ENCODE measurements at regions not wholly inside any gene's neighbourhood (a gene's known extent, or its start where the extent isn't known, plus 50 kb on each side); places are given as distances from the start of the nearest gene placed in this dataset.
A peak's percentile ranks its signal among the peaks of the same experiment; 100 is the strongest.

GRCh38 chr3:134087060-134087974, 57.6 kb upstream of the SLCO2A1 start:
- H3K27ac Mint-ChIP-seq (ENCODE audit: unreplicated experiment) = no peak overlapping the region
- peaks cover 10% of the 10 kb centered on the region for H3K36me3 Mint-ChIP-seq (ENCODE audit: unreplicated experiment)
- H3K4me3 Mint-ChIP-seq (ENCODE audit: unreplicated experiment) = no peak overlapping the region
- no peaks in the 10 kb centered on the region for H3K9me3 Mint-ChIP-seq (ENCODE audit: unreplicated experiment)
- peaks cover 3% of the 10 kb centered on the region for H3K27me3 Mint-ChIP-seq (ENCODE audit: unreplicated experiment)
- H3K4me1 Mint-ChIP-seq (ENCODE audit: low read depth, unreplicated experiment) = no peaks in the 10 kb centered on the region
- TF ChIP-seq, protein P1, sequence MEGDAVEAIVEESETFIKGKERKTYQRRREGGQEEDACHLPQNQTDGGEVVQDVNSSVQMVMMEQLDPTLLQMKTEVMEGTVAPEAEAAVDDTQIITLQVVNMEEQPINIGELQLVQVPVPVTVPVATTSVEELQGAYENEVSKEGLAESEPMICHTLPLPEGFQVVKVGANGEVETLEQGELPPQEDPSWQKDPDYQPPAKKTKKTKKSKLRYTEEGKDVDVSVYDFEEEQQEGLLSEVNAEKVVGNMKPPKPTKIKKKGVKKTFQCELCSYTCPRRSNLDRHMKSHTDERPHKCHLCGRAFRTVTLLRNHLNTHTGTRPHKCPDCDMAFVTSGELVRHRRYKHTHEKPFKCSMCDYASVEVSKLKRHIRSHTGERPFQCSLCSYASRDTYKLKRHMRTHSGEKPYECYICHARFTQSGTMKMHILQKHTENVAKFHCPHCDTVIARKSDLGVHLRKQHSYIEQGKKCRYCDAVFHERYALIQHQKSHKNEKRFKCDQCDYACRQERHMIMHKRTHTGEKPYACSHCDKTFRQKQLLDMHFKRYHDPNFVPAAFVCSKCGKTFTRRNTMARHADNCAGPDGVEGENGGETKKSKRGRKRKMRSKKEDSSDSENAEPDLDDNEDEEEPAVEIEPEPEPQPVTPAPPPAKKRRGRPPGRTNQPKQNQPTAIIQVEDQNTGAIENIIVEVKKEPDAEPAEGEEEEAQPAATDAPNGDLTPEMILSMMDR (IDR thresholded peaks at IDR 0.05; ENCODE audit: partially characterized antibody, unreplicated experiment) = no peak
- no peak for DNase-seq

GRCh38 chr3:134086616-134087015, 56.9 kb upstream of the SLCO2A1 start:
- Mint-ChIP-seq H3K4me1 (ENCODE audit: low read depth, unreplicated experiment) (no peaks in the 10 kb centered on the region), H3K4me3 (ENCODE audit: unreplicated experiment) (no peak overlapping the region), H3K36me3 (ENCODE audit: unreplicated experiment) (peaks cover 10% of the 10 kb centered on the region), H3K9me3 (ENCODE audit: unreplicated experiment) (no peaks in the 10 kb centered on the region), H3K27me3 (ENCODE audit: unreplicated experiment) (peaks cover 3% of the 10 kb centered on the region), H3K27ac (ENCODE audit: unreplicated experiment) (no peak overlapping the region)
- no peak for DNase-seq
- TF ChIP-seq, protein P1 (IDR thresholded peaks at IDR 0.05; ENCODE audit: partially characterized antibody, unreplicated experiment) = no peak

- Mint-ChIP-seq H3K36me3 (ENCODE audit: unreplicated experiment) (peaks cover 13% of the 10 kb centered on the region), H3K27ac (ENCODE audit: unreplicated experiment) (no peak overlapping the region), H3K9me3 (ENCODE audit: unreplicated experiment) (peaks cover 2% of the 10 kb centered on the region), H3K4me1 (ENCODE audit: low read depth, unreplicated experiment) (no peaks in the 10 kb centered on the region), H3K27me3 (ENCODE audit: unreplicated experiment) (peaks cover 3% of the 10 kb centered on the region), H3K4me3 (ENCODE audit: unreplicated experiment) (no peak overlapping the region)
- no peak for DNase-seq
- TF ChIP-seq, protein P1 (IDR thresholded peaks at IDR 0.05; ENCODE audit: partially characterized antibody, unreplicated experiment) = no peak
These were observed 55.5 kb upstream of the SLCO2A1 start for GRCh38 chr3:134085034-134085775.

- Mint-ChIP-seq H3K36me3 (ENCODE audit: unreplicated experiment) (peaks cover 13% of the 10 kb centered on the region), H3K4me1 (ENCODE audit: low read depth, unreplicated experiment) (no peaks in the 10 kb centered on the region), H3K27me3 (ENCODE audit: unreplicated experiment) (peaks cover 3% of the 10 kb centered on the region), H3K9me3 (ENCODE audit: unreplicated experiment) (peaks cover 4% of the 10 kb centered on the region), H3K27ac (ENCODE audit: unreplicated experiment) (peak overlapping the region; percentile 8), H3K4me3 (ENCODE audit: unreplicated experiment) (no peak overlapping the region)
- no peak for DNase-seq
- TF ChIP-seq, protein P1 (IDR thresholded peaks at IDR 0.05; ENCODE audit: partially characterized antibody, unreplicated experiment) = no peak
These were observed 54.7 kb upstream of the SLCO2A1 start for GRCh38 chr3:134084242-134084950.

Data from glutamatergic neuron (in vitro differentiated cells).